ENCODE measurements at regions not wholly inside any gene's neighbourhood (a gene's known extent, or its start where the extent isn't known, plus 50 kb on each side); places are given as distances from the start of the nearest gene placed in this dataset.

GRCh38 chrX:69069086-69069445, 96.2 kb downstream of the PJA1 start:
- H4K20me1 ChIP-seq (replicated peaks; ENCODE audit: control insufficient read depth, extremely low read depth, insufficient read depth, low read length) = no peaks in the 10 kb centered on the region
- no peak overlapping the region for H2AFZ ChIP-seq (ENCODE audit: low read depth, low read length)
- TF ChIP-seq FOS (IDR thresholded peaks at IDR 0.05; ENCODE audit: borderline replicate concordance, insufficient read depth, low read length) (no peak), POLR2AphosphoS5 (IDR thresholded peaks at IDR 0.05; ENCODE audit: insufficient read depth, low read depth, low read length) (no peak), CTCF (IDR thresholded peaks at IDR 0.05; ENCODE audit: extremely low read depth in 1 of 2, insufficient read depth in 1 of 2, low read depth in 1 of 2, low read length in 2 of 2) (no peak), MYC (IDR thresholded peaks at IDR 0.05; ENCODE audit: low read depth, low read length) (no peak), EZH2 (IDR thresholded peaks at IDR 0.05; ENCODE audit: borderline replicate concordance, low read depth, low read length, severe bottlenecking) (no peak), POLR2A (IDR thresholded peaks at IDR 0.05; ENCODE audit: low read depth, low read length) (no peak), MAX (IDR thresholded peaks at IDR 0.05; ENCODE audit: insufficient read depth, insufficient read length) (no peak), JUN (IDR thresholded peaks at IDR 0.05; ENCODE audit: borderline replicate concordance, insufficient read depth, insufficient read length, low read depth) (no peak), GATA2 (IDR thresholded peaks at IDR 0.05; ENCODE audit: insufficient read depth, insufficient read length, low read depth, low read length) (no peak)
- ChIA-PET CTCF (interaction anchor here (1.0 kb wide), 1 partner anchor 242 kb away, joined by 3 read pairs; no protein-coding TSS in a partner anchor), POLR2A (no interaction called here)
- no peaks in the 10 kb centered on the region for H3K9me3 ChIP-seq (replicated peaks; ENCODE audit: control insufficient read depth, insufficient read depth, low read length)
- dilution Hi-C loops (cut with MboI; ENCODE audit: extremely low pct_ligation_motif_present, low sequenced_read_pairs) = no loop called here
- intact Hi-C loops (cut with micrococcal nuclease) = no loop called here
- no peak overlapping the region for H3K27ac ChIP-seq (ENCODE audit: insufficient read depth, low read depth, low read length)
- no peaks in the 10 kb centered on the region for H3K79me2 ChIP-seq (ENCODE audit: control insufficient read depth, insufficient read depth, low read length)
- no peak overlapping the region for H3K9ac ChIP-seq (replicated peaks; ENCODE audit: extremely low read depth, insufficient read depth, low read length)
- no peaks in the 10 kb centered on the region for H3K27me3 ChIP-seq (ENCODE audit: control insufficient read depth in 2 of 2, insufficient read depth in 2 of 2, low read length in 2 of 2)
- no peaks in the 10 kb centered on the region for H3K9me1 ChIP-seq (replicated peaks; ENCODE audit: control insufficient read depth, extremely low read depth, insufficient read depth, low read length)
- H3K36me3 ChIP-seq (ENCODE audit: control insufficient read depth in 2 of 2, extremely low read depth in 1 of 2, insufficient read depth in 2 of 2, low read length in 2 of 2) = no peaks in the 10 kb centered on the region
- no peak overlapping the region for H3K4me3 ChIP-seq (replicated peaks in 1 of 3; ENCODE audit: insufficient read depth in 1 of 3, low read depth in 1 of 3, low read length in 3 of 3)
- H3K4me2 ChIP-seq (ENCODE audit: insufficient read depth, low read length) = no peak overlapping the region
- no peak for FAIRE-seq
- no peak for DNase-seq (ENCODE audit: low read depth, low spot score)
- no TSS peak for BruUV-seq (replicated peaks)
- no peaks in the 10 kb centered on the region for H3K4me1 ChIP-seq (ENCODE audit: control insufficient read depth, extremely low read depth, insufficient read depth, low read length)

All from endothelial cell of umbilical vein (primary cell).